ENCODE measurements at regions not wholly inside any gene's neighbourhood (a gene's known extent, or its start where the extent isn't known, plus 50 kb on each side); places are given as distances from the start of the nearest gene placed in this dataset.

DNA sequence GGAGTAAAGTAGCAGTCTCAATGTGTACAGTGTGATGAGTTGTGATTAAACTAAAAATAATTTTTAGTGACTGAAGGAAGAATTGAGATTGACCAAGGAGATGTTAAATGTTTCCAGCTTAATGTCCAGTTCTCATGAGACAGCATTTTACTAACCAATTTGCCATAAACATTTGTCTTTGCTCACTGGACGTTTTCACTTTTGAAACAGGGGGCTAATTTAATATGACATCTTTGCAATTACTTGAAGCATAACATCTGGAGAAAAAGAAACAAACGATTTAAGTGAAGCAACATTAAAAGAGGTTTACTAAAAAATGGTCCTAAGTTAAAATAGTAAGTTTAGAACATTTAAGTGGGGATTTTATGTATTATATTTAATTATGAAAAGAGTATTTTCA lies 443.8 kb downstream of the BCKDHB start:
- Histone ChIP-seq H3K27me3 (ENCODE audit: insufficient read depth, low read length) (no peaks in the 10 kb centered on the region), H3K36me3 (ENCODE audit: insufficient read depth, low read depth, low read length) (no peaks in the 10 kb centered on the region), H3K27ac (ENCODE audit: low read length) (no peak overlapping the region), H3K4me3 (ENCODE audit: low read length) (no peak overlapping the region), H3K4me1 (ENCODE audit: insufficient read depth, low read length) (no peaks in the 10 kb centered on the region), H3K9ac (ENCODE audit: low read depth, low read length) (no peak overlapping the region), H3K9me3 (ENCODE audit: insufficient read depth, low read depth, low read length) (peaks cover 11% of the 10 kb centered on the region; the same call in 1 of the 2 replicates)

- Histone ChIP-seq H3K9me3 (ENCODE audit: insufficient read depth, low read depth, low read length) (peaks cover 11% of the 10 kb centered on the region; the same call in 1 of the 2 replicates), H3K36me3 (ENCODE audit: insufficient read depth, low read depth, low read length) (no peaks in the 10 kb centered on the region), H3K27ac (ENCODE audit: low read length) (no peak overlapping the region), H3K27me3 (ENCODE audit: insufficient read depth, low read length) (no peaks in the 10 kb centered on the region), H3K4me3 (ENCODE audit: low read length) (no peak overlapping the region), H3K4me1 (ENCODE audit: insufficient read depth, low read length) (no peaks in the 10 kb centered on the region), H3K9ac (ENCODE audit: low read depth, low read length) (no peak overlapping the region)
Observed at GRCh38 chr6:80548532-80548931, 442.1 kb downstream of the BCKDHB start.

- no peak overlapping the region for H3K4me3 ChIP-seq (ENCODE audit: low read length)
- no peak overlapping the region for H3K27ac ChIP-seq (ENCODE audit: low read length)
- no peaks in the 10 kb centered on the region for H3K4me1 ChIP-seq (ENCODE audit: insufficient read depth, low read length)
Observed at GRCh38 chr6:80547827-80548226, 441.4 kb downstream of the BCKDHB start.

DNA sequence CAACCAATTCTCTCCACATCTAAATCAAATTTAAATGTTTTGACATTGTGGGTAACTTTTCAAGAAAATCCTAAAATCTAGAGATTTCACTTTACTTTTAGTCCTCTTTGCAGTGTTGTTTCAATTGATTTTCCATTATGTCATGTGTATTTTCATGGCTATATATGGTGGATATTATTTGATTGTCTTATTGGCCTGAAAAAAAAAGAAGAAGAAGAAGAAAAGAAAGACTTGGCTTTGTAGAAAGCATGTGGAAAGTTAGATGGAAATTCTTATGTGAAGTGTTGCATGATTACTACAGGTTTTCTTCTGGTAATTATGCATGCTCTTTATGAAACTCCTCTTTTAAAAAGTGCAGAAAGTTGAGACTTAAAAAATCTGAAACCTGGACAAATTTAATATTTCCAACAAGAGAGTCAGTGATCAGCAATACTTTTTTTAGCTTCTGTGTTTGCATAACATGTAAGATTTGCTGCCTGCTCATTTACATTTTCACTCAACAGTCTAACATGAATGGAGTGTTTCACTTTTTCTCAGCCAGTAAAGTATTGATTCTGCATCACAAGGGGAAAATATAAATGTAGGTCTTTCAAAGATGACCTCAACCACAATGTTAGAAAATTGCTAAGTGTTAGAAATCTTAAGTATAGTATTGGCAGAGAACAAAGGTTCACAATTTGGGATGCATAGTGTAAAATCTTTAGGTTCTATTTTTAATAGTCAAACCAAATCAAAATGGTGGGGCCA lies 438.7 kb downstream of the BCKDHB start:
- H3K9me3 ChIP-seq (ENCODE audit: insufficient read depth, low read depth, low read length): peaks cover under 1% of the 10 kb centered on the region; the same call in 1 of the 2 replicates
- H3K27me3 ChIP-seq (ENCODE audit: insufficient read depth, low read length): no peaks in the 10 kb centered on the region
- no peaks in the 10 kb centered on the region for H3K36me3 ChIP-seq (ENCODE audit: insufficient read depth, low read depth, low read length)
- H3K27ac ChIP-seq (ENCODE audit: low read length): no peak overlapping the region
- H3K4me3 ChIP-seq (ENCODE audit: low read length): no peak overlapping the region
- no peaks in the 10 kb centered on the region for H3K4me1 ChIP-seq (ENCODE audit: insufficient read depth, low read length)
- H3K9ac ChIP-seq (ENCODE audit: low read depth, low read length): no peak overlapping the region

More at GRCh38 chr6:80547827-80548226, 441.4 kb downstream of the BCKDHB start:
- no peak overlapping the region for H3K9ac ChIP-seq (ENCODE audit: low read depth, low read length)
- no peaks in the 10 kb centered on the region for H3K36me3 ChIP-seq (ENCODE audit: insufficient read depth, low read depth, low read length)
- H3K9me3 ChIP-seq (ENCODE audit: insufficient read depth, low read depth, low read length): peaks cover 11% of the 10 kb centered on the region; the same call in 1 of the 2 replicates
- no peaks in the 10 kb centered on the region for H3K27me3 ChIP-seq (ENCODE audit: insufficient read depth, low read length)

DNA sequence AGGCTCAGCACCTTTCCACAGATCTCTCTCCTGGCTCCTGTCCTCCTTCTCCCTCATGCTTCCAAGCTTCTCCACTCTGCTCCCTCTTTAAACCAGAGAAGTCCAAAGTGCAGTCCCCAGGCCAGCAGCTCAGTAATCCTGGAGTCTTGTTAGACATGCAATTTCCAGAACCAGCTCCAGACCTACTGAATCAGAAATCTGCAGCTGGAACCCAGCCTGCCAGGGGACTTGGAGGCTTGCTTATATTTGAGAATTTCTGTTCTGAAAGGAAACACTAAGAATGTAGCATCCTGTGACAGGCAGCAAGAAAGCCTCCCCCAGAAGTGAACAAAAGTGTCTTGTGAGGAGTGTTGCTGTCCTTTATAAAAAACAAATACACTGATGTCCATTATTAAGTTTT lies 438.1 kb downstream of the BCKDHB start:
- Histone ChIP-seq H3K27ac (ENCODE audit: low read length) (no peak overlapping the region), H3K4me3 (ENCODE audit: low read length) (no peak overlapping the region), H3K9me3 (ENCODE audit: insufficient read depth, low read depth, low read length) (no peaks in the 10 kb centered on the region), H3K4me1 (ENCODE audit: insufficient read depth, low read length) (no peaks in the 10 kb centered on the region), H3K9ac (ENCODE audit: low read depth, low read length) (no peak overlapping the region), H3K36me3 (ENCODE audit: insufficient read depth, low read depth, low read length) (no peaks in the 10 kb centered on the region), H3K27me3 (ENCODE audit: insufficient read depth, low read length) (no peaks in the 10 kb centered on the region)

DNA sequence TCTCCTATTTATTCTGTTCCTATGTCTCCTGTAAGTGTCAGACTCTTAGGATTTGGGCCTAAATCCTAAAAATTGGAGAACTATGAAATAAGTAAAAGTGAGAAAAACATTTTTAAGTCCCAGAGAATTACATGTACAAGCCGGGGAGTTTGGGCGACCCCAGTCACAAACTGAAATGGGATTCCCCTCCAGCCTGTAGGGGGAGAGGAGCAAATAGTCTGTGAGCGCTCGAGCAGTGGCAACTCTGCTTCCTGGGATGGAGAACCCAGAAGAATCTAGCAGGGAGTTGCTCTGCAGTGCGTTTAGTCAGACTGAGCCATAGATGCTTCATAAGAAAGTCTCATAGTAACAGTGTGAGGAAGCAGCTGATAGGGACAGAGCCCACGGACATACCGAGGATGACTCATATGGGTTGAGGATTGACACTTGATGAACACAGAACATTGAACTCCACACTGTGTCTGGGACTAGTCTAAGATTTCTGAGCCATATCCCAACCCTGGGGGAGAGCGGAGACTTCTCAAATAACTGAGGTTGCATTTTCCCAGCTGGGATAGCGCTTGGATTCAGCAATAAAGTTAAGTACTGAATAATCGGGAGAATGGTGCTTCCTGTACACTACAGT lies 437.2 kb downstream of the BCKDHB start:
- no peak overlapping the region for H3K9ac ChIP-seq (ENCODE audit: low read depth, low read length)
- no peaks in the 10 kb centered on the region for H3K9me3 ChIP-seq (ENCODE audit: insufficient read depth, low read depth, low read length)
- H3K4me3 ChIP-seq (ENCODE audit: low read length): no peak overlapping the region
- no peaks in the 10 kb centered on the region for H3K4me1 ChIP-seq (ENCODE audit: insufficient read depth, low read length)
- no peaks in the 10 kb centered on the region for H3K36me3 ChIP-seq (ENCODE audit: insufficient read depth, low read depth, low read length)
- no peak overlapping the region for H3K27ac ChIP-seq (ENCODE audit: low read length)
- H3K27me3 ChIP-seq (ENCODE audit: insufficient read depth, low read length): no peaks in the 10 kb centered on the region

DNA sequence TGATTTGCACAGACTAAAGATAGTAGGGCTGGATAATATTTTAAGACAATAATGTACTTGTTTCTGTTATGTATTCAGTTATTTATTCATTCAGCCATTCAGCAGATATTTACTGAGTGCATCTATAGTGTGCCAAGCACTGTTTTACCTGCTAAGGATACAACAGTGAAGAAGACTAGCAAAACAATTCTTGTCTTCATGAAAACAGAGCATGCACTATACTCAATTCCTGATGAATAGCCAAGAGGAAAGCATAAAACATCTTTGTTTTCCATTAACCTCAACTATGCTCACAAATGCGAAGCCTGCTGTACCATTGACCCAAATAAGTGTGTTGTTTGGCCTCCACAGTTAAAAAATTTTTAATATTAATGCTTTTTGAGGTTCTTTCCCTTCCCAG lies 436.7 kb downstream of the BCKDHB start:
- Histone ChIP-seq H3K9me3 (ENCODE audit: insufficient read depth, low read depth, low read length) (no peaks in the 10 kb centered on the region), H3K27me3 (ENCODE audit: insufficient read depth, low read length) (no peaks in the 10 kb centered on the region), H3K36me3 (ENCODE audit: insufficient read depth, low read depth, low read length) (no peaks in the 10 kb centered on the region), H3K4me1 (ENCODE audit: insufficient read depth, low read length) (no peaks in the 10 kb centered on the region), H3K27ac (ENCODE audit: low read length) (no peak overlapping the region), H3K9ac (ENCODE audit: low read depth, low read length) (no peak overlapping the region), H3K4me3 (ENCODE audit: low read length) (no peak overlapping the region)

DNA sequence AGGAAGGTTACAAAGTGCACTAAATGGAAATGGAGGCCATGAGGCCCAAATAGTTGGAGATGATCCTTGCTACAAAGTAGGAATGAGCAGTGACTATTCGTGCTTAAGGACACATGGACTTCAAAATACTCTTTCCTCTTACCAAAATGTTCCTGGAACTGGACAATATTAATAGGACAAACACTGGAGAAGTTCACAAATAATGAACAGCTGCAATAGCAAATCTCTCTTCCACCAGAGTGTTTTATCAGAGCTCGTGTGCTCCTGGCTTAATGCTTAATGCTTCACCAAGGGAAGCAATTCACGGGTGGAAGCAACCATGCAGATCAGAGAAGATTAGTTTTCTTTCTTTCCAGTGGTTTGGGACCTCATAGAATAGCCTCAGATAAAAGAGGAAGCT lies 435.4 kb downstream of the BCKDHB start:
- Histone ChIP-seq H3K9ac (ENCODE audit: low read depth, low read length) (no peak overlapping the region), H3K27ac (ENCODE audit: low read length) (no peak overlapping the region), H3K9me3 (ENCODE audit: insufficient read depth, low read depth, low read length) (no peaks in the 10 kb centered on the region), H3K4me1 (ENCODE audit: insufficient read depth, low read length) (no peaks in the 10 kb centered on the region; the same call in 1 of the 2 replicates), H3K4me3 (ENCODE audit: low read length) (no peak overlapping the region), H3K27me3 (ENCODE audit: insufficient read depth, low read length) (no peaks in the 10 kb centered on the region), H3K36me3 (ENCODE audit: insufficient read depth, low read depth, low read length) (no peaks in the 10 kb centered on the region)

- Histone ChIP-seq H3K36me3 (ENCODE audit: insufficient read depth, low read depth, low read length) (no peaks in the 10 kb centered on the region), H3K4me1 (ENCODE audit: insufficient read depth, low read length) (no peaks in the 10 kb centered on the region; the same call in 1 of the 2 replicates), H3K27ac (ENCODE audit: low read length) (no peak overlapping the region), H3K9ac (ENCODE audit: low read depth, low read length) (no peak overlapping the region), H3K9me3 (ENCODE audit: insufficient read depth, low read depth, low read length) (peaks cover 2% of the 10 kb centered on the region; the same call in 1 of the 2 replicates), H3K27me3 (ENCODE audit: insufficient read depth, low read length) (no peaks in the 10 kb centered on the region), H3K4me3 (ENCODE audit: low read length) (no peak overlapping the region)
Observed at GRCh38 chr6:80541181-80541580, 434.7 kb downstream of the BCKDHB start.

DNA sequence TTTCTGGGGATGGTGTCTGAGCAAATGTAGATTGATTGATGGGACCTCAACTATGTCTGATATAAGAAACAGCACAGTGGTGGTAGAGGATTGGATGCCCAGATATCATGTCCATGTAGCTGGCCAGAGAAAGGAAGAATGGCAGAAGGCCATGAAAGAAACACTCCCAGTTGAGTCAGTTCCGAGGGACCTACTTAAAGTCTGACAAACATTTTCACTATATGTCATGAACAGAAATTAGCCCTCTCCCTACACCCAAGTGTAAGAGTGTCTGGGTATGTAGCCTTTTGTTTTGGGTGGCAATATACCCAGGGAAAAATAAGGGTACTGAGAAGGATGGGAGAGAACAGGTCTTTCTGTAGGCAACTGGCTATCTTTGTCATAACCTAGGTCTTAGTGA lies 434.2 kb downstream of the BCKDHB start:
- Histone ChIP-seq H3K27me3 (ENCODE audit: insufficient read depth, low read length) (no peaks in the 10 kb centered on the region), H3K4me3 (ENCODE audit: low read length) (no peak overlapping the region), H3K4me1 (ENCODE audit: insufficient read depth, low read length) (no peaks in the 10 kb centered on the region; the same call in 1 of the 2 replicates), H3K27ac (ENCODE audit: low read length) (no peak overlapping the region), H3K36me3 (ENCODE audit: insufficient read depth, low read depth, low read length) (no peaks in the 10 kb centered on the region), H3K9me3 (ENCODE audit: insufficient read depth, low read depth, low read length) (peaks cover 7% of the 10 kb centered on the region; the same call in 1 of the 2 replicates), H3K9ac (ENCODE audit: low read depth, low read length) (no peak overlapping the region)

DNA sequence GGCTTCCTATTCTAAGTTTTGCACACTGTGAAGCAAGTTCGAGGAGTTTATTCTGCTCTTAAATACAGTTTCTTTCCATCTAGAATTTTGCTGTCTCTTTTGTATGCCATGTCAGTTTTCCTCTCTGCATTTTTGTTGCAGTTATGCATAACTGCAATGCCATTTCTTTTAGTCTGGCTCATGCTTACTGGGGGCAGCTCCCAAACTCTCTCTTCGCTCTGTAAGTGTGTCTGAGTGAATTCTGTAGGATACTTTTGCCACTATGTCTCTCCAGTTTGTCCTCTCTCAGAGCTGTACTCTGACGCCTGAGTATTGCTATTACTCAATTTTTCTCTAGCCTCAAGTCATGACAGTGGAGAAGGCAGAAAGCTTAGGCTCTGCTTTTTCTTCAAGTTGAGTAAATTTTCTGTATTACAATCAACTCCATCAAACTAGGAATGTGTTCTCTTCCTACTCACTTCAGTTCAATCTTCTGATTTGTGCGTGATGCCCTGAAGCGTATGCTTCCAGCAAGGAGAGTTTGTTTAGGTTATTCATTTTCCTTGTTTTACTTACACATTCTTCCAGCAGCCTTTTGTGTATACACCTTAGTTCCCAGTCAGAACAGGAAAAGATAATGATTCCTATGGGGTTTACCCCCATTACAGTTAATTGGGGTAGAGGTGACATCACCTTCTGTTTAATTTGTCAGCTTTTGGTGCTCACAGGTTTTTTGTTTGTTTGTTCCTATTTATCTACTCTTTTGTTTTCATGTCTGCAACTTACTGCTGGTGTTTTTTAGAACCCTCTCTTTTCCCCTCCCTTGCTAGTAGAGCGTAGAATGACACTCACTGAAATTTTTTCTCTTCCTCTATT lies 430.9 kb downstream of the BCKDHB start:
- Histone ChIP-seq H3K9me3 (ENCODE audit: insufficient read depth, low read depth, low read length) (peaks cover 11% of the 10 kb centered on the region; the same call in 1 of the 2 replicates), H3K36me3 (ENCODE audit: insufficient read depth, low read depth, low read length) (no peaks in the 10 kb centered on the region), H3K27me3 (ENCODE audit: insufficient read depth, low read length) (no peaks in the 10 kb centered on the region), H3K4me1 (ENCODE audit: insufficient read depth, low read length) (no peaks in the 10 kb centered on the region; the same call in 1 of the 2 replicates), H3K9ac (ENCODE audit: low read depth, low read length) (no peak overlapping the region), H3K27ac (ENCODE audit: low read length) (no peak overlapping the region), H3K4me3 (ENCODE audit: low read length) (no peak overlapping the region)
